ENCODE measurements at regions not wholly inside any gene's neighbourhood (a gene's known extent, or its start where the extent isn't known, plus 50 kb on each side); places are given as distances from the start of the nearest gene placed in this dataset.

GRCh38 chr14:87076922-87077321 lies 916.1 kb downstream of the GALC start:
- no peaks in the 10 kb centered on the region for H3K36me3 ChIP-seq (ENCODE audit: control insufficient read depth, insufficient read depth, low read length)
- no TSS peak for BruUV-seq (replicated peaks)
- H3K27me3 ChIP-seq (ENCODE audit: control insufficient read depth, insufficient read depth, low read length) = no peaks in the 10 kb centered on the region
- in situ Hi-C loops (cut with HindIII; ENCODE audit: low pct_unique_long_range_greater_than_20kb, low sequenced_read_pairs) = no loop called here
- no peak for ATAC-seq
- H3K4me3 ChIP-seq (ENCODE audit: low read depth in 2 of 2, low read length in 2 of 2) = no peak overlapping the region
- DNase-seq (ENCODE audit: low read depth, low spot score) = no peak
- H3K4me1 ChIP-seq (ENCODE audit: control insufficient read depth, insufficient read depth, low read length) = no peaks in the 10 kb centered on the region
- ChIA-PET POLR2A (no interaction called here), CTCF (no interaction called here)
- no peaks in the 10 kb centered on the region for H3K9me3 ChIP-seq (ENCODE audit: control insufficient read depth, insufficient read depth, low read depth, low read length)
- intact Hi-C loops (cut with micrococcal nuclease; ENCODE audit: unreplicated experiment) = no loop called here
- no peak overlapping the region for H3K27ac ChIP-seq (ENCODE audit: low read length)
- TF ChIP-seq CTCF (IDR thresholded peaks at IDR 0.05) = no peak
- TF ChIP-seq POLR2AphosphoS5 (IDR thresholded peaks at IDR 0.05; ENCODE audit: low read depth, low read length) = no peak
- no peak for TF ChIP-seq SIN3A (IDR thresholded peaks at IDR 0.05; ENCODE audit: borderline replicate concordance, insufficient read depth, low read depth, low read length)
- TF ChIP-seq REST (IDR thresholded peaks at IDR 0.05; ENCODE audit: insufficient read depth in 1 of 2, low read depth in 2 of 2, low read length in 1 of 2) = no peak
- no peak for TF ChIP-seq TCF7L2 (IDR thresholded peaks at IDR 0.05; ENCODE audit: low read depth, low read length)

GRCh38 chr14:87076146-87076545 lies 916.8 kb downstream of the GALC start:
- no TSS peak for BruUV-seq (replicated peaks)
- Histone ChIP-seq H3K4me3 (ENCODE audit: low read depth in 2 of 2, low read length in 2 of 2) (no peak overlapping the region), H3K27ac (ENCODE audit: low read length) (no peak overlapping the region), H3K9me3 (ENCODE audit: control insufficient read depth, insufficient read depth, low read depth, low read length) (no peaks in the 10 kb centered on the region), H3K4me1 (ENCODE audit: control insufficient read depth, insufficient read depth, low read length) (no peaks in the 10 kb centered on the region), H3K27me3 (ENCODE audit: control insufficient read depth, insufficient read depth, low read length) (no peaks in the 10 kb centered on the region), H3K36me3 (ENCODE audit: control insufficient read depth, insufficient read depth, low read length) (no peaks in the 10 kb centered on the region)
- TF ChIP-seq REST (IDR thresholded peaks at IDR 0.05; ENCODE audit: insufficient read depth in 1 of 2, low read depth in 2 of 2, low read length in 1 of 2) (no peak), CTCF (IDR thresholded peaks at IDR 0.05) (no peak), TCF7L2 (IDR thresholded peaks at IDR 0.05; ENCODE audit: low read depth, low read length) (no peak), SIN3A (IDR thresholded peaks at IDR 0.05; ENCODE audit: borderline replicate concordance, insufficient read depth, low read depth, low read length) (no peak), POLR2AphosphoS5 (IDR thresholded peaks at IDR 0.05; ENCODE audit: low read depth, low read length) (no peak)
- intact Hi-C loops (cut with micrococcal nuclease; ENCODE audit: unreplicated experiment) = no loop called here
- in situ Hi-C loops (cut with HindIII; ENCODE audit: low pct_unique_long_range_greater_than_20kb, low sequenced_read_pairs) = no loop called here
- ChIA-PET POLR2A (no interaction called here), CTCF (no interaction called here)
- DNase-seq (ENCODE audit: low read depth, low spot score) = no peak
- ATAC-seq = no peak

All from Panc1 (cell line).